ENCODE measurements at regions not wholly inside any gene's neighbourhood (a gene's known extent, or its start where the extent isn't known, plus 50 kb on each side); places are given as distances from the start of the nearest gene placed in this dataset.

DNA sequence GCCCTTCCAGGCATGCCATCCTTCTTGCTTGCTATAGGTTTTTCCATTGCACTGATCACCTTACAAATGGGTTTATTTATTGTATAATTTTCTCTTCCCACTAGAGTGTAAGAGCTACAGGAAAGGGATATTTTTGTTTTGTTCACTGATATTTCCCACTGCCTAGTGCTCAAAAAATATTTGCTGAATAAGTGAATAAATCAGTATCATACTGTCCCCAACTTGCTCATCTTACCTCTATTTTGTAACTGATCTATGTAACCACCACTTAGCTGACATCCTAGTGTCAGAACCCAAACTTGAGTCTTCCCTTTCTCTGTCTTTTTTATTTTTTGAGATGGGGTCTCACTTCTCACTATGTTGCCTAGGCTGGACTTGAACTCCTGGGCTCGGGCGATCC is 87.6 kb upstream of the TBC1D3K start:
- H3K4me3 ChIP-seq (ENCODE audit: insufficient read length, low read depth): no peak overlapping the region
- H3K27me3 ChIP-seq (ENCODE audit: insufficient read depth, insufficient read length): no peaks in the 10 kb centered on the region
- no peak for TF ChIP-seq ZNF274 (IDR thresholded peaks at IDR 0.05; ENCODE audit: low read depth, low read length)
- no peak for TF ChIP-seq SUZ12 (IDR thresholded peaks at IDR 0.05; ENCODE audit: extremely low read depth, insufficient read depth, insufficient read length)
- no peak for TF ChIP-seq YY1 (IDR thresholded peaks at IDR 0.05; ENCODE audit: insufficient read depth, insufficient read length)
- peaks cover 2% of the 10 kb centered on the region for H3K4me1 ChIP-seq (ENCODE audit: insufficient read depth, insufficient read length)
- H3K9ac ChIP-seq (ENCODE audit: insufficient read length, low read depth): no peak overlapping the region
- no peak for DNase-seq (ENCODE audit: low read depth, low spot score)
- H3K9me3 ChIP-seq (ENCODE audit: insufficient read depth, low read length): no peaks in the 10 kb centered on the region
- no peaks in the 10 kb centered on the region for H3K36me3 ChIP-seq (ENCODE audit: insufficient read depth, insufficient read length, low read length)

GRCh38 chr17:37834168-37834567 is 89.3 kb upstream of the HNF1B start:
- no peak for DNase-seq (ENCODE audit: low read depth, low spot score)

DNA sequence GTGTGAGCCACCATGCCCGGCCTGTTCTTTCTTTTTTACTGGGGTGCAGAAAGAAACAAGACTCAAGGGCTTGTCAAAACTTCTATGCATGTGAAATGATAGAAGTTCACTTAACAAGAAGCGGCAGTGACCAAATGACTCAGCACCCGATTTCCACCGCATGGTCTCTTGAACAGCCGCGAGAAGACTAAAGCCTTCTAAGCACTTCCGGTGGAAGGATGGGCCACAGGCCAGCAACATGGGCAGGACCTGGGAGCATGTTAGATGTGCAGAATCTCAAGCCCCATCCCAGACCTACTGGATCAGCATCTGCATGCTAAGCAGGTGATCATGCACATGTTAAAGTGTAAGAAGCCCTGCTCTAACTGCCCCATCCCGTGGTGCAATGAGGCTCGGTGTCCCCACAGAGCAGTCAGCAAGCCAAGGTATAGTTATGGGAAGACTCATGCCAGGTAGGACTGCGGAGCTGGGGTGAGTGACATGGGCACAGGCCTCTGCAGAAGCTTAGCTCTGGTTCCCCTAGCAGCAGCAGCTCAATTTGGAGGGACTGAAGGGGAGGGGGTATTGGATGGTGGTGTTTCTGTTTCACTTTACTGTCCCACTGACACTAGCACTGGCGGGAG is 88.5 kb upstream of the HNF1B start:
- no peaks in the 10 kb centered on the region for H3K9me3 ChIP-seq (ENCODE audit: insufficient read depth, low read length)
- H3K27me3 ChIP-seq (ENCODE audit: insufficient read depth, insufficient read length): no peaks in the 10 kb centered on the region
- H3K36me3 ChIP-seq (ENCODE audit: insufficient read depth, insufficient read length, low read length): no peaks in the 10 kb centered on the region
- peaks cover 5% of the 10 kb centered on the region for H3K4me1 ChIP-seq (ENCODE audit: insufficient read depth, insufficient read length)
- no peak for DNase-seq (ENCODE audit: low read depth, low spot score)
- no peak for TF ChIP-seq ZNF274 (IDR thresholded peaks at IDR 0.05; ENCODE audit: low read depth, low read length)
- no peak for TF ChIP-seq SUZ12 (IDR thresholded peaks at IDR 0.05; ENCODE audit: extremely low read depth, insufficient read depth, insufficient read length)
- no peak overlapping the region for H3K4me3 ChIP-seq (ENCODE audit: insufficient read length, low read depth)
- no peak overlapping the region for H3K9ac ChIP-seq (ENCODE audit: insufficient read length, low read depth)

More at GRCh38 chr17:37834168-37834567, 89.3 kb upstream of the HNF1B start:
- Histone ChIP-seq H3K4me3 (ENCODE audit: insufficient read length, low read depth) (no peak overlapping the region), H3K9me3 (ENCODE audit: insufficient read depth, low read length) (no peaks in the 10 kb centered on the region), H3K9ac (ENCODE audit: insufficient read length, low read depth) (no peak overlapping the region), H3K36me3 (ENCODE audit: insufficient read depth, insufficient read length, low read length) (no peaks in the 10 kb centered on the region), H3K4me1 (ENCODE audit: insufficient read depth, insufficient read length) (peaks cover 5% of the 10 kb centered on the region), H3K27me3 (ENCODE audit: insufficient read depth, insufficient read length) (no peaks in the 10 kb centered on the region)
- no peak for TF ChIP-seq ZNF274 (IDR thresholded peaks at IDR 0.05; ENCODE audit: low read depth, low read length)
- TF ChIP-seq YY1 (IDR thresholded peaks at IDR 0.05; ENCODE audit: insufficient read depth, insufficient read length): no peak
- no peak for TF ChIP-seq SUZ12 (IDR thresholded peaks at IDR 0.05; ENCODE audit: extremely low read depth, insufficient read depth, insufficient read length)

DNA sequence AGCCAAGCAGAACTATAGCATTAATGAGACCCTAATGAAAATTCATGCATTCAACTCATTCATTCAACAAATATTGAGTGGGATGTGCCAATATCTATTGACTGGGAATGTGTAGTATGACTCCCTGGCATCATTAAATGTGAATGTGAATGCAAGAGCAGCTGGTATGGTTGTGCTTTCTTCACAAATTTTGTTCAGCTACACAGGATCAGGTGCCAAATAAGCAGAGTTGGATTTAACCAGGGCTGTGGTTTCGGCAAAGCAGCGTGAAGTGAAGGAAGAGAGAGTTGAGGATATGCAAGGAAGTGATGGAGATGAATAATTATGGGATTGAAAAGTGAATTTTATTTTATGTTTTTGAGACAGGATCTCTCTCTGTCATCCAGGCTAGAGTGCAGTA is 87.1 kb upstream of the HNF1B start:
- H3K4me1 ChIP-seq (ENCODE audit: insufficient read depth, insufficient read length): peaks cover 5% of the 10 kb centered on the region
- no peak overlapping the region for H3K4me3 ChIP-seq (ENCODE audit: insufficient read length, low read depth)
- TF ChIP-seq ZNF274 (IDR thresholded peaks at IDR 0.05; ENCODE audit: low read depth, low read length): no peak
- no peak for TF ChIP-seq YY1 (IDR thresholded peaks at IDR 0.05; ENCODE audit: insufficient read depth, insufficient read length)
- no peak for TF ChIP-seq SUZ12 (IDR thresholded peaks at IDR 0.05; ENCODE audit: extremely low read depth, insufficient read depth, insufficient read length)
- no peaks in the 10 kb centered on the region for H3K9me3 ChIP-seq (ENCODE audit: insufficient read depth, low read length)
- H3K27me3 ChIP-seq (ENCODE audit: insufficient read depth, insufficient read length): no peaks in the 10 kb centered on the region
- no peak for DNase-seq (ENCODE audit: low read depth, low spot score)
- H3K9ac ChIP-seq (ENCODE audit: insufficient read length, low read depth): no peak overlapping the region
- no peaks in the 10 kb centered on the region for H3K36me3 ChIP-seq (ENCODE audit: insufficient read depth, insufficient read length, low read length)

- H3K4me3 ChIP-seq (ENCODE audit: insufficient read length, low read depth): no peak overlapping the region
- H3K9me3 ChIP-seq (ENCODE audit: insufficient read depth, low read length): no peaks in the 10 kb centered on the region
- H3K9ac ChIP-seq (ENCODE audit: insufficient read length, low read depth): no peak overlapping the region
- H3K4me1 ChIP-seq (ENCODE audit: insufficient read depth, insufficient read length): peaks cover 7% of the 10 kb centered on the region
- no peaks in the 10 kb centered on the region for H3K27me3 ChIP-seq (ENCODE audit: insufficient read depth, insufficient read length)
- no peak for DNase-seq (ENCODE audit: low read depth, low spot score)
- TF ChIP-seq ZNF274 (IDR thresholded peaks at IDR 0.05; ENCODE audit: low read depth, low read length): no peak
- no peak for TF ChIP-seq SUZ12 (IDR thresholded peaks at IDR 0.05; ENCODE audit: extremely low read depth, insufficient read depth, insufficient read length)
- no peak for TF ChIP-seq YY1 (IDR thresholded peaks at IDR 0.05; ENCODE audit: insufficient read depth, insufficient read length)
- H3K36me3 ChIP-seq (ENCODE audit: insufficient read depth, insufficient read length, low read length): no peaks in the 10 kb centered on the region
These were observed 86.6 kb upstream of the HNF1B start for GRCh38 chr17:37831492-37831891.

GRCh38 chr17:37830151-37830993 is 85.5 kb upstream of the HNF1B start:
- Histone ChIP-seq H3K9me3 (ENCODE audit: insufficient read depth, low read length) (no peaks in the 10 kb centered on the region), H3K9ac (ENCODE audit: insufficient read length, low read depth) (no peak overlapping the region), H3K4me3 (ENCODE audit: insufficient read length, low read depth) (no peak overlapping the region), H3K27me3 (ENCODE audit: insufficient read depth, insufficient read length) (no peaks in the 10 kb centered on the region), H3K4me1 (ENCODE audit: insufficient read depth, insufficient read length) (peaks cover 6% of the 10 kb centered on the region), H3K36me3 (ENCODE audit: insufficient read depth, insufficient read length, low read length) (no peaks in the 10 kb centered on the region)
- no peak for TF ChIP-seq YY1 (IDR thresholded peaks at IDR 0.05; ENCODE audit: insufficient read depth, insufficient read length)
- TF ChIP-seq SUZ12 (IDR thresholded peaks at IDR 0.05; ENCODE audit: extremely low read depth, insufficient read depth, insufficient read length): no peak
- no peak for TF ChIP-seq ZNF274 (IDR thresholded peaks at IDR 0.05; ENCODE audit: low read depth, low read length)
- DNase-seq (ENCODE audit: low read depth, low spot score): no peak

DNA sequence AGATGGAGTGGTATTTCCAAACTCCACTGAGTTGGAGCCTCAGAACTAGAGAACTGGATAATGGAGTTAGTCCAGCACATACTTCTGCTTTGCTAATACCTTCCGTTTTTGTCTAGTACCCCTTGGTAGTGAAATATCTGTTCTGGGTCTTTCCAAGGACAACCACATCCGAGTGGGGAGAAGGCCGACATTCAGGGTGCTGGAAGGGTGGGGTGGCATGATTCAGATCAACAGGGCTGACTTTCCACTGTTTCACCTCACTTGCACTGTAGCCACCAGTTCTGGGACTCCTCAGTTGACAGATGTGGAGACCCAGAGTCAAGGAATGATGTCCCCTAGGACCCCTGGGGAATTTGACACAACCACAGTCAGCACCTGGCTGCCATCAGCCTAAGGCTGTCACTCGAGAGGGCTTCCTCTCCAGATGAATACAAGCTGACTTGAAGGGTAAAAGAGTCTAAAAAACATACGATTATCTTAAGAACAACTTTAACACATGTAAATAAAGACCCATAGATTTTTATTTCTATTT is 84.8 kb upstream of the HNF1B start:
- no peak for DNase-seq (ENCODE audit: low read depth, low spot score)
- peaks cover 6% of the 10 kb centered on the region for H3K4me1 ChIP-seq (ENCODE audit: insufficient read depth, insufficient read length)

More for the DNA sequence above, 84.8 kb upstream of the HNF1B start:
- TF ChIP-seq SUZ12 (IDR thresholded peaks at IDR 0.05; ENCODE audit: extremely low read depth, insufficient read depth, insufficient read length): no peak
- TF ChIP-seq ZNF274 (IDR thresholded peaks at IDR 0.05; ENCODE audit: low read depth, low read length): no peak
- TF ChIP-seq YY1 (IDR thresholded peaks at IDR 0.05; ENCODE audit: insufficient read depth, insufficient read length): no peak
- H3K36me3 ChIP-seq (ENCODE audit: insufficient read depth, insufficient read length, low read length): no peaks in the 10 kb centered on the region
- H3K4me3 ChIP-seq (ENCODE audit: insufficient read length, low read depth): no peak overlapping the region
- H3K27me3 ChIP-seq (ENCODE audit: insufficient read depth, insufficient read length): no peaks in the 10 kb centered on the region
- H3K9ac ChIP-seq (ENCODE audit: insufficient read length, low read depth): no peak overlapping the region
- H3K9me3 ChIP-seq (ENCODE audit: insufficient read depth, low read length): no peaks in the 10 kb centered on the region
